Suprapubic skin (tissue), 4 donors: ENCODE measurements at regions not wholly inside any gene's neighbourhood (a gene's known extent, or its start where the extent isn't known, plus 50 kb on each side); places are given as distances from the start of the nearest gene placed in this dataset.

ENCODE experiments used
- EP300 ChIP-seq: sonication (generic); formaldehyde crosslinking; IDR thresholded peaks from one replicate; pipeline ENCODE4 v1.6.1; 2017; ENCODE audit warnings: antibody characterized with exemption
- POLR2A ChIP-seq, 2 donors: fragments of 450-650 bp; IDR thresholded peaks; one replicate each; pipeline ENCODE4 v1.6.1; 2017; ENCODE audit warnings: antibody characterized with exemption in 2 of 2, mild to moderate bottlenecking in 2 of 2, moderate library complexity in 2 of 2
- POLR2AphosphoS5 ChIP-seq, 3 donors: sonication (generic); formaldehyde crosslinking; IDR thresholded peaks; one replicate each; pipeline ENCODE4 v1.6.1; 2017; ENCODE audit warnings: antibody characterized with exemption in 3 of 3
- TF ChIP-seq, protein P1 (sequence below), 2 donors: fragments of 200-600 bp in 1 of 2; fragments of 450-650 bp in 1 of 2; sonication (generic) in 1 of 2; IDR thresholded peaks; one replicate each; pipeline ENCODE4 v1.5.1; 2016 to 2019; ENCODE audit warnings: antibody characterized with exemption in 2 of 2, mild to moderate bottlenecking in 1 of 2, moderate library complexity in 1 of 2

DNA sequence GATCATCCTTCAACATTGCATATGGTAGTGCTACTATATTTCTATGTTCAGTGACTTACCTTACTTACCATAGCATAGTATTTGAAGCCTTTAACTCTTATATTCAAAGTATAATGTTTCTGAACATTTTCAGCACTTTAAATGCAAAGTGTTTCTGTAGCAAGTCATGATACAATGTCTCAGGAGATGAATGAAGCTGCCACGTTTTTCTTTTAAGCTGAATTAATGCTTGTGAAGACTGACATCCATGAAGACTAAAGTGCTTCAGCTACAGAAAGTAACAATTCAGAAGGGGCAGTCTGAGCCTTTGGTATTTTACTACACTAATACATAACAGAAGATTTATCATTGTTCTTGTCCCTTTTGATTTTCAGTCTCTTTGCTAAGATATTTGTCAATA is 709.1 kb upstream of the ARRDC3 start:
- TF ChIP-seq POLR2AphosphoS5 (IDR thresholded peaks at IDR 0.05) (no peak), POLR2A (IDR thresholded peaks at IDR 0.05) (no peak), EP300 (no peak)
- TF ChIP-seq, protein P1, sequence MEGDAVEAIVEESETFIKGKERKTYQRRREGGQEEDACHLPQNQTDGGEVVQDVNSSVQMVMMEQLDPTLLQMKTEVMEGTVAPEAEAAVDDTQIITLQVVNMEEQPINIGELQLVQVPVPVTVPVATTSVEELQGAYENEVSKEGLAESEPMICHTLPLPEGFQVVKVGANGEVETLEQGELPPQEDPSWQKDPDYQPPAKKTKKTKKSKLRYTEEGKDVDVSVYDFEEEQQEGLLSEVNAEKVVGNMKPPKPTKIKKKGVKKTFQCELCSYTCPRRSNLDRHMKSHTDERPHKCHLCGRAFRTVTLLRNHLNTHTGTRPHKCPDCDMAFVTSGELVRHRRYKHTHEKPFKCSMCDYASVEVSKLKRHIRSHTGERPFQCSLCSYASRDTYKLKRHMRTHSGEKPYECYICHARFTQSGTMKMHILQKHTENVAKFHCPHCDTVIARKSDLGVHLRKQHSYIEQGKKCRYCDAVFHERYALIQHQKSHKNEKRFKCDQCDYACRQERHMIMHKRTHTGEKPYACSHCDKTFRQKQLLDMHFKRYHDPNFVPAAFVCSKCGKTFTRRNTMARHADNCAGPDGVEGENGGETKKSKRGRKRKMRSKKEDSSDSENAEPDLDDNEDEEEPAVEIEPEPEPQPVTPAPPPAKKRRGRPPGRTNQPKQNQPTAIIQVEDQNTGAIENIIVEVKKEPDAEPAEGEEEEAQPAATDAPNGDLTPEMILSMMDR (IDR thresholded peaks at IDR 0.05) = no peak
